Ectodermal cell (in vitro differentiated cells): ENCODE measurements at regions not wholly inside any gene's neighbourhood (a gene's known extent, or its start where the extent isn't known, plus 50 kb on each side); places are given as distances from the start of the nearest gene placed in this dataset.

Experiments used
- H3K27ac ChIP-seq: 2 replicates; pipeline ENCODE4 v1.7.0; 2013; ENCODE audit warnings: mild to moderate bottlenecking, low read depth, low read length; ENCODE audit not compliant: insufficient read depth, poor library complexity, severe bottlenecking
- H3K27me3 ChIP-seq: 2 replicates; pipeline ENCODE4 v1.7.0; 2013; ENCODE audit warnings: mild to moderate bottlenecking, low read length; ENCODE audit not compliant: insufficient read depth, control insufficient read depth, poor library complexity, severe bottlenecking
- H3K36me3 ChIP-seq: one replicate; pipeline ENCODE4 v1.7.0; 2013; ENCODE audit warnings: low read length; ENCODE audit not compliant: control insufficient read depth, insufficient read depth
- H3K4me1 ChIP-seq: one replicate; pipeline ENCODE4 v1.7.0; 2013; ENCODE audit warnings: low read length; ENCODE audit not compliant: control insufficient read depth, insufficient read depth
- H3K4me3 ChIP-seq: 2 replicates; pipeline ENCODE4 v1.7.0; 2013; ENCODE audit warnings: low read depth, low read length, control low read depth; ENCODE audit not compliant: insufficient read depth
- H3K9me3 ChIP-seq: 2 replicates; pipeline ENCODE4 v1.7.0; 2013; ENCODE audit warnings: mild to moderate bottlenecking, low read length, moderate library complexity; ENCODE audit not compliant: control insufficient read depth
- WGBS, 2 experiments: methylation state at CpG; one replicate each; pipeline ENCODE4 v1.1.7; 2013; ENCODE audit warnings: missing lambda C conversion rate in 2 of 2; 5-methylcytosine and 5-hydroxymethylcytosine counted together

DNA sequence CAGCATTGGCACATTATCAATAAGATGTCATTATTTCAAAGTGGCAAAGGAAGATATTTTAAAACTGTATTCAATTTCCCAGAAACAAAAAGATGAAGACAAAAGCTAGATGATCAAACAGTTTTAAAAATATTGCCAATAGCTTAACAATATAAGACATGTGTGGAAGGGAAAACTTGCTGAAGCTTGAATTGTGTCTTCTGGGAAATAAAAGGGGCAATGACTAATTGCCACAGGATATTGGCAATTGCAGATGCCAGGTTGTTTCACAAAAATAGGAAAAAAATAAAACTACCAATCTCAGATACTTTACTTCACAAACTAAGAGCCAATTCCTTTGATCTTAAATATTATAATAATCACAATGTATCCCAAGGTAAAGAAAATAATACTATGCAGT, 679.8 kb upstream of the ADAMTS5 start:
- no peak overlapping the region for H3K4me3 ChIP-seq
- no peaks in the 10 kb centered on the region for H3K27me3 ChIP-seq
- H3K4me1 ChIP-seq, result no peaks in the 10 kb centered on the region
- H3K9me3 ChIP-seq, result no peaks in the 10 kb centered on the region
- no peak overlapping the region for H3K27ac ChIP-seq
- H3K36me3 ChIP-seq, result no peaks in the 10 kb centered on the region

GRCh38 chr21:27646056-27646455, 679.2 kb upstream of the ADAMTS5 start:
- Histone ChIP-seq H3K4me3 (no peak overlapping the region), H3K36me3 (no peaks in the 10 kb centered on the region), H3K27me3 (no peaks in the 10 kb centered on the region), H3K4me1 (no peaks in the 10 kb centered on the region), H3K9me3 (no peaks in the 10 kb centered on the region), H3K27ac (no peak overlapping the region)
- 87 to 88% methylated on average over 2 of the region's 2 CpGs for WGBS, 2 experiments

- no peak overlapping the region for H3K4me3 ChIP-seq
- H3K36me3 ChIP-seq, result no peaks in the 10 kb centered on the region
- no peaks in the 10 kb centered on the region for H3K4me1 ChIP-seq
- H3K9me3 ChIP-seq, result no peaks in the 10 kb centered on the region
- no peaks in the 10 kb centered on the region for H3K27me3 ChIP-seq
- H3K27ac ChIP-seq, result no peak overlapping the region
Observed at GRCh38 chr21:27645285-27645684, 678.4 kb upstream of the ADAMTS5 start.

- H3K36me3 ChIP-seq, result no peaks in the 10 kb centered on the region
- WGBS, 2 experiments, result 100% methylated on average over 1 of the region's 1 CpG
- no peaks in the 10 kb centered on the region for H3K9me3 ChIP-seq
- H3K27ac ChIP-seq, result no peak overlapping the region
- no peak overlapping the region for H3K4me3 ChIP-seq
- H3K4me1 ChIP-seq, result no peaks in the 10 kb centered on the region
- no peaks in the 10 kb centered on the region for H3K27me3 ChIP-seq
Observed at GRCh38 chr21:27643326-27643725, 676.4 kb upstream of the ADAMTS5 start.

DNA sequence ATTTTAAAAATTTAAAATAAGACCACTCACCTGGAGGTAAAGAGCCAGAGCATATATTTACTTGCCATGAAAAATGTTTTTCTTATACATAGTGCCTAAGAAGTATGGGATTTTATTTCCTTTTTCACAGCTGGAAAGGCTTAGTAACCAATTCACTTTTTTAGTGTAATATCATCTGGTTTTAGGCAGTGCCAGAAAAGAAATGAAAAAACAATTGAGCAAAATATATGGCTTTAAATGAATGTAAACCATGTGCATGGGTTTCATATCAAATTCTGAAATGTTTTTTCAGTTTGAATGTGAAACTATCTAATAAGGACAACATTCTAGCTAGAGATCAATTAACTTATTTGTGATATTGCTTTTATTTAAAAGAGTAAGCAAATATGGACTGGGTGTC, 672.4 kb upstream of the ADAMTS5 start:
- no peaks in the 10 kb centered on the region for H3K27me3 ChIP-seq
- H3K4me3 ChIP-seq, result no peak overlapping the region
- H3K9me3 ChIP-seq, result no peaks in the 10 kb centered on the region

GRCh38 chr21:27636656-27637055, 669.8 kb upstream of the ADAMTS5 start:
- WGBS, 2 experiments, result 46 to 47% methylated on average over 2 of the region's 2 CpGs
- Histone ChIP-seq H3K36me3 (no peaks in the 10 kb centered on the region), H3K27ac (no peak overlapping the region), H3K9me3 (no peaks in the 10 kb centered on the region), H3K27me3 (no peaks in the 10 kb centered on the region), H3K4me1 (no peaks in the 10 kb centered on the region), H3K4me3 (no peak overlapping the region)

More for the DNA sequence above, 672.4 kb upstream of the ADAMTS5 start:
- no peaks in the 10 kb centered on the region for H3K4me1 ChIP-seq
- no peak overlapping the region for H3K27ac ChIP-seq
- H3K36me3 ChIP-seq, result no peaks in the 10 kb centered on the region

DNA sequence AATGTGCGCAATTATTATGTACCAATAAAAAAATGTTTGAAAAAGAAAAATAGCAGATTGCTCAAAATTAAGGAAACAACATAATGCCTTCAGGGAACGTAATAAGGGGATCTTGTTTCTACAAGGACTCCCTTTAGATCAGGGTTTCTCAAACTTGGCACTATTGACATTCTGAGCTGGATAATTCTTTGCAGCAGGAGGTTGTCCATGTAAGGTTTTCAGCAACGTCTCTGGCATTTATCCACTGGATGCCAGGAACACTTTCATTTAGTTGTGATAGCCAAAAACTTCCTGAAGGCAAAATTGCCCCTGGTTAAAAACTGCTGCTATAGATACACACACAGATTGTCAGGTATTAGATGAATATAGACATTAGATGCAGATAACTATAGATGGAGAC, 666.7 kb upstream of the ADAMTS5 start:
- Histone ChIP-seq H3K4me3 (no peak overlapping the region), H3K4me1 (no peaks in the 10 kb centered on the region), H3K9me3 (no peaks in the 10 kb centered on the region), H3K36me3 (no peaks in the 10 kb centered on the region), H3K27ac (no peak overlapping the region), H3K27me3 (no peaks in the 10 kb centered on the region)
- WGBS, 2 experiments, result 88 to 93% methylated on average over 2 of the region's 3 CpGs

DNA sequence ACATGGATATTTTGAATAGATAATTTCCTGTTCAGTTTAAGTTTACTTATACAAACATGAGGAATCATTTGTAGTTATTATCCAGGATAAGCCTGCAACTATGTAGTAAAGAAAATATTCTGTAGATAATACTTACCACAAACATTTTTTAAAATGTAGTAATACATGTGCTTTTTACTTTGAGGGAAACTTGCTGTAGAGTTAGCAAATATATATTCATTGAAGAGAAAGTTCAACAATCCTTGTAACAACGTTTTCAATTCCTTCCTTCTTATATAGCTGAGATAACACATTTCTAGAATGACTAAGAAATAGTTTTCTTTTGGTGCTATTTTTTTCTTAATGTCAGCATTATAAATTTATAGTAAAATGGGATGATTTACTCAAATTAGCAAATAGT, 664.6 kb upstream of the ADAMTS5 start:
- no peaks in the 10 kb centered on the region for H3K27me3 ChIP-seq
- WGBS, 2 experiments, result no CpG with 5 or more reads among the region's 1 CpG
- no peaks in the 10 kb centered on the region for H3K9me3 ChIP-seq
- no peaks in the 10 kb centered on the region for H3K4me1 ChIP-seq
- H3K4me3 ChIP-seq, result no peak overlapping the region
- H3K36me3 ChIP-seq, result no peaks in the 10 kb centered on the region
- H3K27ac ChIP-seq, result no peak overlapping the region

- no peaks in the 10 kb centered on the region for H3K4me1 ChIP-seq
- H3K4me3 ChIP-seq, result no peak overlapping the region
- no peak overlapping the region for H3K27ac ChIP-seq
- H3K27me3 ChIP-seq, result no peaks in the 10 kb centered on the region
- WGBS, 2 experiments, result 100% methylated on average over 1 of the region's 1 CpG; no CpG with 5 or more reads in 1 of the 2 experiments
- H3K36me3 ChIP-seq, result no peaks in the 10 kb centered on the region
- no peaks in the 10 kb centered on the region for H3K9me3 ChIP-seq
Observed at GRCh38 chr21:27622631-27623030, 655.7 kb upstream of the ADAMTS5 start.

- Histone ChIP-seq H3K27ac (no peak overlapping the region), H3K4me3 (no peak overlapping the region)
- 85 to 95% methylated on average over 2 of the region's 2 CpGs for WGBS, 2 experiments
Observed at GRCh38 chr21:27614231-27614630, 647.3 kb upstream of the ADAMTS5 start.

DNA sequence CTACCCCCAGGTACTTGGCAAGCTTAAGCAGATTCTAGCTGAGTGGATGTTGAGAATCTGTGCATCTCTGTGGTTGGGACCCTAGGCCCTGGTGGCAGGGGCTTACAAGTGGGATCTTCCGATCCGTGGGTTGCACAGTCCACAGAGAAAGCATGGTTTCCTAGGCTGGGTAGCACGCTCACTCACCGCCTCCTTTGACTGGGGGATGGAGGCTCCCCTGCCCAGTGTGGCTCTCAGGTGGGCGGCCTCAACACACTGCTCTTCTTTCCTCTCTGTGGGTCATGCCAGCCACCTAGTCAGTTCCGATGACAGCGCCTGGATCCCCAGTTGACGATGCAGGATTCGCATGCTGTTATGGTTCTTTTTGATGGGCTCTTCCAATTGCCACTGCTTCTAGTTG, 639.5 kb upstream of the ADAMTS5 start:
- H3K4me3 ChIP-seq, result no peak overlapping the region
- H3K27ac ChIP-seq, result no peak overlapping the region
- H3K4me1 ChIP-seq, result no peaks in the 10 kb centered on the region
- H3K36me3 ChIP-seq, result no peaks in the 10 kb centered on the region
- 95 to 96% methylated on average over 9 of the region's 9 CpGs for WGBS, 2 experiments
- no peaks in the 10 kb centered on the region for H3K27me3 ChIP-seq
- no peaks in the 10 kb centered on the region for H3K9me3 ChIP-seq

More at GRCh38 chr21:27614231-27614630, 647.3 kb upstream of the ADAMTS5 start:
- Histone ChIP-seq H3K36me3 (no peaks in the 10 kb centered on the region), H3K9me3 (no peaks in the 10 kb centered on the region), H3K27me3 (no peaks in the 10 kb centered on the region), H3K4me1 (no peaks in the 10 kb centered on the region)
